ENCODE measurements at regions not wholly inside any gene's neighbourhood (a gene's known extent, or its start where the extent isn't known, plus 50 kb on each side); places are given as distances from the start of the nearest gene placed in this dataset.

- H3K9me3 ChIP-seq (ENCODE audit: control insufficient read depth, low read length, poor library complexity, severe bottlenecking) = no peaks in the 10 kb centered on the region
- no peak for ATAC-seq
- H3K4me3 Mint-ChIP-seq = no peak overlapping the region
- no peak for DNase-seq
- no peak overlapping the region for H3K27ac Mint-ChIP-seq
- no peaks in the 10 kb centered on the region for H3K36me3 Mint-ChIP-seq (ENCODE audit: low read depth)
- H3K4me1 Mint-ChIP-seq = no peaks in the 10 kb centered on the region
- H3K27me3 Mint-ChIP-seq = peaks cover 4% of the 10 kb centered on the region
These were observed 316.6 kb upstream of the CDH5 start for GRCh38 chr16:66049865-66050264.

- no peak for ATAC-seq
- Mint-ChIP-seq H3K27ac (no peak overlapping the region), H3K27me3 (peaks cover 12% of the 10 kb centered on the region), H3K36me3 (ENCODE audit: low read depth) (no peaks in the 10 kb centered on the region), H3K4me3 (no peak overlapping the region), H3K4me1 (no peaks in the 10 kb centered on the region)
- no peaks in the 10 kb centered on the region for H3K9me3 ChIP-seq (ENCODE audit: control insufficient read depth, low read length, poor library complexity, severe bottlenecking)
- DNase-seq = no peak
These were observed 320.9 kb upstream of the CDH5 start for GRCh38 chr16:66045626-66046025.

- H3K27ac Mint-ChIP-seq = no peak overlapping the region
These were observed 321.9 kb upstream of the CDH5 start for GRCh38 chr16:66044556-66044955.

GRCh38 chr16:66044089-66044488, 322.4 kb upstream of the CDH5 start:
- DNase-seq = no peak
- no peak overlapping the region for H3K27ac Mint-ChIP-seq
- no peaks in the 10 kb centered on the region for H3K36me3 Mint-ChIP-seq (ENCODE audit: low read depth)
- no peak for ATAC-seq
- H3K4me3 Mint-ChIP-seq = no peak overlapping the region
- H3K9me3 ChIP-seq (ENCODE audit: control insufficient read depth, low read length, poor library complexity, severe bottlenecking) = no peaks in the 10 kb centered on the region
- H3K27me3 Mint-ChIP-seq = peaks cover 27% of the 10 kb centered on the region
- no peaks in the 10 kb centered on the region for H3K4me1 Mint-ChIP-seq

More at GRCh38 chr16:66044556-66044955, 321.9 kb upstream of the CDH5 start:
- H3K9me3 ChIP-seq (ENCODE audit: control insufficient read depth, low read length, poor library complexity, severe bottlenecking) = no peaks in the 10 kb centered on the region
- DNase-seq (no peak), ATAC-seq (no peak)
- Mint-ChIP-seq H3K4me3 (no peak overlapping the region), H3K36me3 (ENCODE audit: low read depth) (no peaks in the 10 kb centered on the region), H3K27me3 (peaks cover 22% of the 10 kb centered on the region), H3K4me1 (no peaks in the 10 kb centered on the region)

GRCh38 chr16:66043326-66043725, 323.2 kb upstream of the CDH5 start:
- H3K9me3 ChIP-seq (ENCODE audit: control insufficient read depth, low read length, poor library complexity, severe bottlenecking) = no peaks in the 10 kb centered on the region
- no peaks in the 10 kb centered on the region for H3K4me1 Mint-ChIP-seq
- H3K4me3 Mint-ChIP-seq = no peak overlapping the region
- no peak for DNase-seq
- no peaks in the 10 kb centered on the region for H3K36me3 Mint-ChIP-seq (ENCODE audit: low read depth)
- ATAC-seq = no peak
- H3K27me3 Mint-ChIP-seq = peaks cover 34% of the 10 kb centered on the region
- no peak overlapping the region for H3K27ac Mint-ChIP-seq

GRCh38 chr16:66042341-66042740, 324.1 kb upstream of the CDH5 start:
- ATAC-seq (no peak), DNase-seq (no peak)
- no peak overlapping the region for H3K4me3 Mint-ChIP-seq
- H3K27ac Mint-ChIP-seq = no peak overlapping the region
- peaks cover 40% of the 10 kb centered on the region for H3K27me3 Mint-ChIP-seq
- H3K9me3 ChIP-seq (ENCODE audit: control insufficient read depth, low read length, poor library complexity, severe bottlenecking) = no peaks in the 10 kb centered on the region
- no peaks in the 10 kb centered on the region for H3K36me3 Mint-ChIP-seq (ENCODE audit: low read depth)
- H3K4me1 Mint-ChIP-seq = no peaks in the 10 kb centered on the region

GRCh38 chr16:66041907-66042306, 324.6 kb upstream of the CDH5 start:
- H3K4me1 Mint-ChIP-seq = no peaks in the 10 kb centered on the region
- no peaks in the 10 kb centered on the region for H3K36me3 Mint-ChIP-seq (ENCODE audit: low read depth)

GRCh38 chr16:66039793-66040192, 326.7 kb upstream of the CDH5 start:
- ATAC-seq = no peak

More at GRCh38 chr16:66041907-66042306, 324.6 kb upstream of the CDH5 start:
- H3K9me3 ChIP-seq (ENCODE audit: control insufficient read depth, low read length, poor library complexity, severe bottlenecking) = no peaks in the 10 kb centered on the region
- ATAC-seq (no peak), DNase-seq (no peak)
- H3K27ac Mint-ChIP-seq = no peak overlapping the region
- peaks cover 40% of the 10 kb centered on the region for H3K27me3 Mint-ChIP-seq
- no peak overlapping the region for H3K4me3 Mint-ChIP-seq

GRCh38 chr16:66036793-66037715, 329.4 kb upstream of the CDH5 start:
- no peak for ATAC-seq
- Mint-ChIP-seq H3K4me3 (no peak overlapping the region), H3K27me3 (peaks cover 39% of the 10 kb centered on the region), H3K27ac (no peak overlapping the region), H3K36me3 (ENCODE audit: low read depth) (no peaks in the 10 kb centered on the region), H3K4me1 (no peaks in the 10 kb centered on the region)
- no peak for DNase-seq
- no peaks in the 10 kb centered on the region for H3K9me3 ChIP-seq (ENCODE audit: control insufficient read depth, low read length, poor library complexity, severe bottlenecking)

More at GRCh38 chr16:66039793-66040192, 326.7 kb upstream of the CDH5 start:
- no peak overlapping the region for H3K4me3 Mint-ChIP-seq
- no peaks in the 10 kb centered on the region for H3K36me3 Mint-ChIP-seq (ENCODE audit: low read depth)
- H3K9me3 ChIP-seq (ENCODE audit: control insufficient read depth, low read length, poor library complexity, severe bottlenecking) = no peaks in the 10 kb centered on the region
- H3K27ac Mint-ChIP-seq = no peak overlapping the region
- H3K4me1 Mint-ChIP-seq = no peaks in the 10 kb centered on the region
- no peak for DNase-seq
- peaks cover 46% of the 10 kb centered on the region for H3K27me3 Mint-ChIP-seq

GRCh38 chr16:66036184-66036583, 330.3 kb upstream of the CDH5 start:
- H3K36me3 Mint-ChIP-seq (ENCODE audit: low read depth) = no peaks in the 10 kb centered on the region
- no peaks in the 10 kb centered on the region for H3K9me3 ChIP-seq (ENCODE audit: control insufficient read depth, low read length, poor library complexity, severe bottlenecking)
- peaks cover 39% of the 10 kb centered on the region for H3K27me3 Mint-ChIP-seq
- H3K4me3 Mint-ChIP-seq = no peak overlapping the region
- DNase-seq (no peak), ATAC-seq (no peak)
- no peak overlapping the region for H3K27ac Mint-ChIP-seq
- H3K4me1 Mint-ChIP-seq = no peaks in the 10 kb centered on the region

- ATAC-seq = no peak
- no peaks in the 10 kb centered on the region for H3K4me1 Mint-ChIP-seq
These were observed 331.4 kb upstream of the CDH5 start for GRCh38 chr16:66035096-66035495.

GRCh38 chr16:66032841-66033240, 333.6 kb upstream of the CDH5 start:
- ATAC-seq = no peak
- no peak for DNase-seq
- H3K27ac Mint-ChIP-seq = no peak overlapping the region
- no peak overlapping the region for H3K4me3 Mint-ChIP-seq
- H3K36me3 Mint-ChIP-seq (ENCODE audit: low read depth) = no peaks in the 10 kb centered on the region
- peaks cover 12% of the 10 kb centered on the region for H3K27me3 Mint-ChIP-seq
- H3K9me3 ChIP-seq (ENCODE audit: control insufficient read depth, low read length, poor library complexity, severe bottlenecking) = no peaks in the 10 kb centered on the region
- H3K4me1 Mint-ChIP-seq = no peaks in the 10 kb centered on the region

More at GRCh38 chr16:66035096-66035495, 331.4 kb upstream of the CDH5 start:
- no peak for DNase-seq
- no peak overlapping the region for H3K4me3 Mint-ChIP-seq
- H3K9me3 ChIP-seq (ENCODE audit: control insufficient read depth, low read length, poor library complexity, severe bottlenecking) = no peaks in the 10 kb centered on the region
- peaks cover 34% of the 10 kb centered on the region for H3K27me3 Mint-ChIP-seq
- H3K36me3 Mint-ChIP-seq (ENCODE audit: low read depth) = no peaks in the 10 kb centered on the region
- H3K27ac Mint-ChIP-seq = no peak overlapping the region

- ATAC-seq = no peak
- no peak for DNase-seq
- Mint-ChIP-seq H3K4me3 (no peak overlapping the region), H3K27me3 (peaks cover 4% of the 10 kb centered on the region), H3K27ac (no peak overlapping the region), H3K4me1 (no peaks in the 10 kb centered on the region), H3K36me3 (ENCODE audit: low read depth) (no peaks in the 10 kb centered on the region)
- H3K9me3 ChIP-seq (ENCODE audit: control insufficient read depth, low read length, poor library complexity, severe bottlenecking) = no peaks in the 10 kb centered on the region
These were observed 336.5 kb upstream of the CDH5 start for GRCh38 chr16:66030036-66030435.
